Activated T-cell treated with anti-CD3 and anti-CD28 coated beads, Interleukin-2, amount 50 U/mL, for 72 hours (primary cell): ENCODE measurements at regions not wholly inside any gene's neighbourhood (a gene's known extent, or its start where the extent isn't known, plus 50 kb on each side); places are given as distances from the start of the nearest gene placed in this dataset.
A peak's percentile ranks its signal among the peaks of the same experiment; 100 is the strongest.

Experiments used
- ATAC-seq, 2 donors: fragments of 150-1000 bp; cut with Tn5 transposase; replicated peaks in 1 of 2; 2 replicates each; pipeline ENCODE4 v1.10.0; 2021; ENCODE audit warnings: moderate library complexity in 2 of 2, mild to moderate bottlenecking in 1 of 2
- DNase-seq, 2 donors: peaks; one replicate each; pipeline ENCODE4 v3.0.0; 2021 to 2022; ENCODE audit warnings: mixed read lengths in 1 of 2
- H3K27ac Mint-ChIP-seq: one replicate; pipeline ENCODE4 v1.8.0; 2022; ENCODE audit warnings: mild to moderate bottlenecking, moderate library complexity, mixed read lengths
- H3K27me3 Mint-ChIP-seq: one replicate; pipeline ENCODE4 v1.8.0; 2022; ENCODE audit warnings: low read depth, mixed read lengths
- H3K36me3 Mint-ChIP-seq, 2 donors: one replicate each; pipeline ENCODE4 v1.8.0; 2022; ENCODE audit warnings: mixed read lengths in 2 of 2, mild to moderate bottlenecking in 1 of 2; ENCODE audit not compliant: insufficient read depth in 2 of 2
- H3K4me1 Mint-ChIP-seq: one replicate; pipeline ENCODE4 v1.8.0; 2022; ENCODE audit warnings: low read depth, mixed read lengths
- H3K4me3 Mint-ChIP-seq, 2 donors: one replicate each; pipeline ENCODE4 v1.8.0; 2022; ENCODE audit warnings: mild to moderate bottlenecking in 2 of 2, mixed read lengths in 2 of 2, moderate library complexity in 2 of 2
- H3K9me3 Mint-ChIP-seq, 2 donors: one replicate each; pipeline ENCODE4 v1.8.0; 2022; ENCODE audit warnings: mixed read lengths in 2 of 2

GRCh38 chr2:5524551-5524950 lies 167.6 kb upstream of the SOX11 start:
- Mint-ChIP-seq H3K27me3 (no peaks in the 10 kb centered on the region), H3K4me1 (no peaks in the 10 kb centered on the region), H3K27ac (no peak overlapping the region), H3K9me3 (peaks cover 0 to 2% of the 10 kb centered on the region in 2 donors), H3K36me3 (no peaks in the 10 kb centered on the region), H3K4me3 (no peak overlapping the region)
- ATAC-seq (no peak), DNase-seq (no peak)

GRCh38 chr2:5528706-5529105 lies 163.5 kb upstream of the SOX11 start:
- no peak for ATAC-seq
- Mint-ChIP-seq H3K27me3 (no peaks in the 10 kb centered on the region), H3K4me1 (no peaks in the 10 kb centered on the region), H3K27ac (no peak overlapping the region), H3K4me3 (no peak overlapping the region), H3K36me3 (no peaks in the 10 kb centered on the region), H3K9me3 (peaks cover 2 to 4% of the 10 kb centered on the region in 2 donors)
- DNase-seq, result no peak

- no peak overlapping the region for H3K27ac Mint-ChIP-seq
- ATAC-seq (no peak), DNase-seq (no peak)
- H3K27me3 Mint-ChIP-seq, result no peaks in the 10 kb centered on the region
- no peak overlapping the region for H3K4me3 Mint-ChIP-seq
- H3K36me3 Mint-ChIP-seq, result no peaks in the 10 kb centered on the region
- peaks cover 2 to 4% of the 10 kb centered on the region in 2 donors for H3K9me3 Mint-ChIP-seq
- no peaks in the 10 kb centered on the region for H3K4me1 Mint-ChIP-seq
Observed at GRCh38 chr2:5530011-5530696, 162.0 kb upstream of the SOX11 start.

GRCh38 chr2:5535301-5535700 lies 156.9 kb upstream of the SOX11 start:
- Mint-ChIP-seq H3K4me3 (no peak overlapping the region), H3K36me3 (no peaks in the 10 kb centered on the region), H3K9me3 (peaks cover 0 to 6% of the 10 kb centered on the region in 2 donors), H3K27me3 (no peaks in the 10 kb centered on the region), H3K27ac (no peak overlapping the region), H3K4me1 (no peaks in the 10 kb centered on the region)
- DNase-seq (no peak), ATAC-seq (no peak)

GRCh38 chr2:5537180-5537688 lies 154.9 kb upstream of the SOX11 start:
- Mint-ChIP-seq H3K36me3 (no peaks in the 10 kb centered on the region), H3K27me3 (no peaks in the 10 kb centered on the region), H3K4me3 (no peak overlapping the region), H3K4me1 (no peaks in the 10 kb centered on the region), H3K27ac (no peak overlapping the region), H3K9me3 (peaks cover 0 to 4% of the 10 kb centered on the region in 2 donors)
- ATAC-seq (no peak), DNase-seq (no peak)

GRCh38 chr2:5538313-5538712 lies 153.9 kb upstream of the SOX11 start:
- Mint-ChIP-seq H3K36me3 (peaks cover 0 to 2% of the 10 kb centered on the region in 2 donors), H3K9me3 (peaks cover 0 to 4% of the 10 kb centered on the region in 2 donors), H3K4me1 (no peaks in the 10 kb centered on the region), H3K4me3 (no peak overlapping the region), H3K27ac (no peak overlapping the region), H3K27me3 (no peaks in the 10 kb centered on the region)
- ATAC-seq (no peak), DNase-seq (no peak)

GRCh38 chr2:5538772-5539171 lies 153.4 kb upstream of the SOX11 start:
- Mint-ChIP-seq H3K9me3 (peaks cover 0 to 4% of the 10 kb centered on the region in 2 donors), H3K27ac (no peak overlapping the region), H3K27me3 (no peaks in the 10 kb centered on the region), H3K4me3 (no peak overlapping the region), H3K4me1 (no peaks in the 10 kb centered on the region), H3K36me3 (peaks cover 0 to 4% of the 10 kb centered on the region in 2 donors)
- DNase-seq (no peak), ATAC-seq (no peak)

- Mint-ChIP-seq H3K27ac (no peak overlapping the region), H3K4me3 (no peak overlapping the region), H3K4me1 (no peaks in the 10 kb centered on the region), H3K27me3 (no peaks in the 10 kb centered on the region), H3K9me3 (peaks cover 0 to 4% of the 10 kb centered on the region in 2 donors), H3K36me3 (peaks cover 0 to 4% of the 10 kb centered on the region in 2 donors)
- ATAC-seq (no peak), DNase-seq (no peak)
Observed at GRCh38 chr2:5539282-5540165, 152.7 kb upstream of the SOX11 start.

GRCh38 chr2:5540856-5541255 lies 151.3 kb upstream of the SOX11 start:
- Mint-ChIP-seq H3K27ac (no peak overlapping the region), H3K36me3 (peaks cover 2 to 8% of the 10 kb centered on the region in 2 donors), H3K4me3 (no peak overlapping the region), H3K27me3 (no peaks in the 10 kb centered on the region), H3K9me3 (peaks cover 2 to 8% of the 10 kb centered on the region in 2 donors), H3K4me1 (no peaks in the 10 kb centered on the region)
- no peak for DNase-seq
- ATAC-seq, result no peak

- ATAC-seq (no peak), DNase-seq (no peak)
- no peak overlapping the region for H3K27ac Mint-ChIP-seq
- H3K4me3 Mint-ChIP-seq, result no peak overlapping the region
- H3K27me3 Mint-ChIP-seq, result no peaks in the 10 kb centered on the region
- H3K36me3 Mint-ChIP-seq, result peaks cover 2 to 8% of the 10 kb centered on the region in 2 donors
- no peaks in the 10 kb centered on the region for H3K4me1 Mint-ChIP-seq
- H3K9me3 Mint-ChIP-seq, result peaks cover 2 to 6% of the 10 kb centered on the region in 2 donors
Observed at GRCh38 chr2:5544205-5544786, 147.9 kb upstream of the SOX11 start.

- H3K27me3 Mint-ChIP-seq, result no peaks in the 10 kb centered on the region
- H3K36me3 Mint-ChIP-seq, result peaks cover 2 to 8% of the 10 kb centered on the region in 2 donors
Observed at GRCh38 chr2:5546181-5546580, 146.0 kb upstream of the SOX11 start.

GRCh38 chr2:5548991-5549715 lies 143.0 kb upstream of the SOX11 start:
- DNase-seq (no peak), ATAC-seq (no peak)
- Mint-ChIP-seq H3K36me3 (peaks cover 2 to 4% of the 10 kb centered on the region in 2 donors), H3K9me3 (peaks cover 13 to 17% of the 10 kb centered on the region in 2 donors), H3K27me3 (no peaks in the 10 kb centered on the region), H3K27ac (no peak overlapping the region), H3K4me1 (no peaks in the 10 kb centered on the region), H3K4me3 (no peak overlapping the region)

More at GRCh38 chr2:5546181-5546580, 146.0 kb upstream of the SOX11 start:
- ATAC-seq, result peak in 1 of 2 donors; percentile 51
- Mint-ChIP-seq H3K4me3 (no peak overlapping the region), H3K27ac (no peak overlapping the region), H3K9me3 (peaks cover 5 to 6% of the 10 kb centered on the region in 2 donors), H3K4me1 (no peaks in the 10 kb centered on the region)
- DNase-seq, result no peak
